ENCODE measurements at regions not wholly inside any gene's neighbourhood (a gene's known extent, or its start where the extent isn't known, plus 50 kb on each side); places are given as distances from the start of the nearest gene placed in this dataset.

GRCh38 chr6:156634951-156635371, 142.2 kb upstream of the ARID1B start:
- no peaks in the 10 kb centered on the region for H3K27me3 ChIP-seq
- H3K36me3 ChIP-seq, result no peaks in the 10 kb centered on the region
- no peaks in the 10 kb centered on the region for H3K9me3 ChIP-seq
- peaks cover 0 to 4% of the 10 kb centered on the region in 2 experiments for H3K4me1 ChIP-seq (ENCODE audit: control insufficient read depth in 1 of 2, insufficient read depth in 1 of 2, low read depth in 1 of 2, low read length in 1 of 2)
- TF ChIP-seq CTCF (IDR thresholded peaks at IDR 0.05), result no peak
- H3K4me3 ChIP-seq (ENCODE audit: low read depth in 1 of 2, low read length in 1 of 2), result no peak overlapping the region
- no peak overlapping the region for H3K27ac ChIP-seq

GRCh38 chr6:156634048-156634447, 143.1 kb upstream of the ARID1B start:
- Histone ChIP-seq H3K4me1 (ENCODE audit: control insufficient read depth in 1 of 2, insufficient read depth in 1 of 2, low read depth in 1 of 2, low read length in 1 of 2) (peaks cover 0 to 4% of the 10 kb centered on the region in 2 experiments), H3K36me3 (no peaks in the 10 kb centered on the region), H3K27me3 (no peaks in the 10 kb centered on the region), H3K4me3 (ENCODE audit: low read depth in 1 of 2, low read length in 1 of 2) (no peak overlapping the region), H3K27ac (no peak overlapping the region), H3K9me3 (no peaks in the 10 kb centered on the region)
- no peak for TF ChIP-seq CTCF (IDR thresholded peaks at IDR 0.05)

- H3K4me1 ChIP-seq (ENCODE audit: control insufficient read depth in 1 of 2, insufficient read depth in 1 of 2, low read depth in 1 of 2, low read length in 1 of 2), result peaks cover 0 to 4% of the 10 kb centered on the region in 2 experiments
- H3K27me3 ChIP-seq, result no peaks in the 10 kb centered on the region
- H3K36me3 ChIP-seq, result no peaks in the 10 kb centered on the region
- no peak overlapping the region for H3K27ac ChIP-seq
- TF ChIP-seq CTCF (IDR thresholded peaks at IDR 0.05), result no peak
- H3K9me3 ChIP-seq, result no peaks in the 10 kb centered on the region
- no peak overlapping the region for H3K4me3 ChIP-seq (ENCODE audit: low read depth in 1 of 2, low read length in 1 of 2)
Observed at GRCh38 chr6:156633291-156633690, 143.9 kb upstream of the ARID1B start.

GRCh38 chr6:156630613-156631302, 146.4 kb upstream of the ARID1B start:
- no peak for TF ChIP-seq CTCF (IDR thresholded peaks at IDR 0.05)
- no peaks in the 10 kb centered on the region for H3K27me3 ChIP-seq
- no peak overlapping the region for H3K27ac ChIP-seq
- H3K4me1 ChIP-seq (ENCODE audit: control insufficient read depth in 1 of 2, insufficient read depth in 1 of 2, low read depth in 1 of 2, low read length in 1 of 2), result peaks cover 0 to 4% of the 10 kb centered on the region in 2 experiments
- H3K4me3 ChIP-seq (ENCODE audit: low read depth in 1 of 2, low read length in 1 of 2), result no peak overlapping the region
- H3K36me3 ChIP-seq, result no peaks in the 10 kb centered on the region
- no peaks in the 10 kb centered on the region for H3K9me3 ChIP-seq

GRCh38 chr6:156628805-156629204, 148.4 kb upstream of the ARID1B start:
- no peaks in the 10 kb centered on the region for H3K36me3 ChIP-seq
- no peaks in the 10 kb centered on the region for H3K9me3 ChIP-seq
- H3K4me1 ChIP-seq (ENCODE audit: control insufficient read depth in 1 of 2, insufficient read depth in 1 of 2, low read depth in 1 of 2, low read length in 1 of 2), result no peaks in the 10 kb centered on the region
- no peak overlapping the region for H3K27ac ChIP-seq
- no peak for TF ChIP-seq CTCF (IDR thresholded peaks at IDR 0.05)
- H3K4me3 ChIP-seq (ENCODE audit: low read depth in 1 of 2, low read length in 1 of 2), result no peak overlapping the region
- H3K27me3 ChIP-seq, result no peaks in the 10 kb centered on the region
